Calu3 (cell line): ENCODE measurements at regions not wholly inside any gene's neighbourhood (a gene's known extent, or its start where the extent isn't known, plus 50 kb on each side); places are given as distances from the start of the nearest gene placed in this dataset.

Experiments
- BruUV-seq: library from RNA; stranded (reverse); fragments of 400-500 nt; replicated peaks from 2 replicates; lab custom pipeline; 2021; lab: Mats Ljungman, UMichigan
- CTCF ChIA-PET: fragments of 300-600 bp; sonication (Branson Sonifier 250); formaldehyde crosslinking; loops from one replicate; lab custom pipeline; 2022; ENCODE audit warnings: antibody characterized with exemption; lab: Charles Lee
- DNase-seq: peaks from one replicate; pipeline ENCODE4 v3.0.0; 2022
- H3K27ac Mint-ChIP-seq: one replicate; pipeline ENCODE4 v1.8.0; 2022; ENCODE audit warnings: mixed read lengths; ENCODE audit not compliant: unreplicated experiment
- H3K27me3 Mint-ChIP-seq: one replicate; pipeline ENCODE4 v1.8.0; 2022; ENCODE audit warnings: mixed read lengths; ENCODE audit not compliant: unreplicated experiment
- H3K36me3 Mint-ChIP-seq: one replicate; pipeline ENCODE4 v1.8.0; 2022; ENCODE audit warnings: mild to moderate bottlenecking, moderate library complexity, mixed read lengths; ENCODE audit not compliant: insufficient read depth, unreplicated experiment
- H3K4me1 Mint-ChIP-seq: one replicate; pipeline ENCODE4 v1.8.0; 2022; ENCODE audit warnings: mild to moderate bottlenecking, low read depth, mixed read lengths; ENCODE audit not compliant: unreplicated experiment
- H3K4me3 Mint-ChIP-seq: one replicate; pipeline ENCODE4 v1.8.0; 2022; ENCODE audit warnings: mild to moderate bottlenecking, low read depth, moderate library complexity, mixed read lengths; ENCODE audit not compliant: unreplicated experiment
- H3K9me3 Mint-ChIP-seq: one replicate; pipeline ENCODE4 v1.8.0; 2022; ENCODE audit warnings: low read depth, mixed read lengths; ENCODE audit not compliant: unreplicated experiment
- intact Hi-C: fragments of 100-400 bp; cut with micrococcal nuclease; formaldehyde crosslinking; loops from one replicate; pipeline ENCODE4 v1.10.0; 2022; ENCODE audit not compliant: unreplicated experiment
- TF ChIP-seq, protein P1 (sequence below): fragments of 200-600 bp; IDR thresholded peaks from one replicate; pipeline ENCODE4 v1.8.0; 2022; ENCODE audit warnings: antibody characterized with exemption; ENCODE audit not compliant: unreplicated experiment

DNA sequence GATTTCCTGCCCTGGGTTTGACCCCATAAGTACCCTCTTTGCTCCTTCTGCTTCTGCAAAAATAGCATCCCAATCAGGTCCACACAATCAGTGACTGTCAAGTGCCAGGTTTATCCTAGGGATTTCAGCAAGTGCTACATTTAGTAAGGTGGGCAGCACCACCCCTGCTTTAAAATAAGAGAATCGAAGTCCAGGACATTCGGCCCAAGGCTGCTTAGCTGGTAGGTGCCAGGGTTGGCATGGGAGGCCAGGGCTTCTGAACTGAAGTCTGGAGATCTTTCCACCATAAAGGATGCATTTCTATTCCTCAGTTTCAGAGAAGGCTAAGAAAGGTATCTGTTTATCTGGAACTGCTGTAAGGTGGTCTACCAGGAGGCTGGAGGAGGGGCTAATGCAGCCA is 408.3 kb downstream of the ZNF536 start:
- CTCF ChIA-PET, result no interaction called here
- intact Hi-C loops, result no loop called here
- DNase-seq, result no peak
- Mint-ChIP-seq H3K27me3 (no peaks in the 10 kb centered on the region), H3K4me1 (no peaks in the 10 kb centered on the region), H3K27ac (no peak overlapping the region), H3K9me3 (peaks cover 23% of the 10 kb centered on the region), H3K36me3 (no peaks in the 10 kb centered on the region), H3K4me3 (no peak overlapping the region)
- TF ChIP-seq, protein P1, sequence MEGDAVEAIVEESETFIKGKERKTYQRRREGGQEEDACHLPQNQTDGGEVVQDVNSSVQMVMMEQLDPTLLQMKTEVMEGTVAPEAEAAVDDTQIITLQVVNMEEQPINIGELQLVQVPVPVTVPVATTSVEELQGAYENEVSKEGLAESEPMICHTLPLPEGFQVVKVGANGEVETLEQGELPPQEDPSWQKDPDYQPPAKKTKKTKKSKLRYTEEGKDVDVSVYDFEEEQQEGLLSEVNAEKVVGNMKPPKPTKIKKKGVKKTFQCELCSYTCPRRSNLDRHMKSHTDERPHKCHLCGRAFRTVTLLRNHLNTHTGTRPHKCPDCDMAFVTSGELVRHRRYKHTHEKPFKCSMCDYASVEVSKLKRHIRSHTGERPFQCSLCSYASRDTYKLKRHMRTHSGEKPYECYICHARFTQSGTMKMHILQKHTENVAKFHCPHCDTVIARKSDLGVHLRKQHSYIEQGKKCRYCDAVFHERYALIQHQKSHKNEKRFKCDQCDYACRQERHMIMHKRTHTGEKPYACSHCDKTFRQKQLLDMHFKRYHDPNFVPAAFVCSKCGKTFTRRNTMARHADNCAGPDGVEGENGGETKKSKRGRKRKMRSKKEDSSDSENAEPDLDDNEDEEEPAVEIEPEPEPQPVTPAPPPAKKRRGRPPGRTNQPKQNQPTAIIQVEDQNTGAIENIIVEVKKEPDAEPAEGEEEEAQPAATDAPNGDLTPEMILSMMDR, result no peak
- no TSS peak for BruUV-seq

DNA sequence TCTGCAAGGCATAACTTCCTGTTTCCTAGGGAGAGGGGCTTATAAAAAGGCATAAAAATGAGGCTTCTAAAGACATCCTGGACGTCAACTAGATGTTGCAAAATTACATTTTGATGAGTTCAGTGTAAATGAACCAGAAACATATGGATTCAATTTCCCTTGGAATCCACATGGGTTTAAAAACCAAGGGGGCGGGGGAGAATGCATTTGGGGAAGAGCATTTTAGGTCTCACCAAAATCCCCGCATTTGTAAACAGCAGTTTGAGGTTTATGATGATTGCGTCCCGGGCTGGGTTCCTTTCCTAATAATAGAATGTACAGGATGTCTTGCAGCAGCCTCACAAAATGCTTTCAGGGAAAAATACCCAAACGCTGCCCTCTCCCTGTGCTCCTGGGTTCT is 407.8 kb downstream of the ZNF536 start:
- Mint-ChIP-seq H3K36me3 (no peaks in the 10 kb centered on the region), H3K4me1 (no peaks in the 10 kb centered on the region), H3K27me3 (no peaks in the 10 kb centered on the region), H3K4me3 (no peak overlapping the region), H3K27ac (no peak overlapping the region), H3K9me3 (peaks cover 19% of the 10 kb centered on the region)
- TF ChIP-seq, protein P1, result no peak
- BruUV-seq, result no TSS peak
- no peak for DNase-seq
- intact Hi-C loops, result no loop called here
- CTCF ChIA-PET, result no interaction called here

DNA sequence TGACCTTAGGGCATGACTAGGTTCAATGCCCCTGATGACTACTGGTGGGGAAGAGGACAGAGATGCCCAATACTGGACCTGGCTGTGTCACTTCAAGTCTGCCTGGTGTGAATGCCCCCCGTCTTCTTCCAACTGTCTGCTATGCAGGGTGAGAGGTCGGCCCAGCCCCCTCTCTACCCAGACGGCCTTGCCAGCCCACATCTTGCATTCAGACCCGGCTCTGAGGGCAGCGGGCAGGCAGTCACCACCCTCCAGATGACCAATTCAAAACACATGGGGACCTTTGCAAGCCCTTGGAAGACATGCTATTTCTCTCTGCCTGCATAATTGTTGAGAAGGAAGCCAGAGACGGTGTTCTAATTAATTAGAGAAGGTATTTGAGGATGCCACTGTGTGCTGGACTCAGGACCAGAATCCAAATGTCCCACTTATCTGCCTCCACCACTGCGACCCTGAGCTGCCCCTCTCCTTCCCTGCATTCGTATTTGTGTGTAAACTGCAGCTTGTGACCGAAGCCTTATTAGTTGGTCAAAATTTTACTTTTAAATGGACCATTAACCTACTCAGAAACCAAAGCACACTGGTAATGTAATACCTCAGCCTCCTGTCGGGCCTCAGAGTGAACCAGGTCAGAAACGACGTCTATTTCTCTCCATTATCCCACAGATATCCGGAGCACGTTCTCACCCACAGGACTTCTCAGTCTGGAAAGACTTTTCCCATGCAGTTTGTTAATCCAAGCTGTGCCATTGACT is 407.0 kb downstream of the ZNF536 start:
- no TSS peak for BruUV-seq
- intact Hi-C loops, result no loop called here
- H3K36me3 Mint-ChIP-seq, result no peaks in the 10 kb centered on the region
- DNase-seq, result no peak
- peaks cover 18% of the 10 kb centered on the region for H3K9me3 Mint-ChIP-seq
- H3K4me3 Mint-ChIP-seq, result no peak overlapping the region
- TF ChIP-seq, protein P1, result no peak
- CTCF ChIA-PET, result no interaction called here
- H3K27me3 Mint-ChIP-seq, result no peaks in the 10 kb centered on the region
- H3K27ac Mint-ChIP-seq, result no peak overlapping the region
- no peaks in the 10 kb centered on the region for H3K4me1 Mint-ChIP-seq

DNA sequence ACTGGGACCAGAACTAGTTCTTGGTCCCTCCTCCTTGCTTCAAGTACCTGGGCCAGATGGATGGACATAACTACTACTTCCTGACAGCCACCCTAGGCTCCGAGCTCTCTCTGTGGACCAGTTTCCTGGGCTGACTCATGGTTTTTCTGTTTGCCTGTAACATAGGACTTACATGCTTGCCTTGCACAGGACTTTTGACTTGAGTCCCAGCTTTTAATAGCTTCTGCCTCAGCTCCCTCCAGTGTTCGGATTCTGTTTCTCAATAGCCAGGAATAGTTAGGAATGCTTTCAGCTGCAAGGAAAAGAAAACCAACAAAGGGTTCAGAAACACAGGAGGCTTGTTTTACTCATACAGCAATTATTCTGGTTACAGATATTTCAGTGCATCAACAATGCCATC is 405.9 kb downstream of the ZNF536 start:
- peaks cover 18% of the 10 kb centered on the region for H3K9me3 Mint-ChIP-seq
- intact Hi-C loops, result no loop called here
- CTCF ChIA-PET, result no interaction called here
- H3K4me3 Mint-ChIP-seq, result no peak overlapping the region
- no peaks in the 10 kb centered on the region for H3K27me3 Mint-ChIP-seq
- DNase-seq, result no peak
- BruUV-seq, result no TSS peak
- no peaks in the 10 kb centered on the region for H3K36me3 Mint-ChIP-seq
- H3K27ac Mint-ChIP-seq, result no peak overlapping the region
- H3K4me1 Mint-ChIP-seq, result no peaks in the 10 kb centered on the region
- TF ChIP-seq, protein P1, result no peak
